SH-SY5Y (cell line): ENCODE measurements at regions not wholly inside any gene's neighbourhood (a gene's known extent, or its start where the extent isn't known, plus 50 kb on each side); places are given as distances from the start of the nearest gene placed in this dataset.

Experiments used
- GATA2 ChIP-seq: IDR thresholded peaks from 2 replicates; pipeline ENCODE4 v1.6.1; 2011; ENCODE audit warnings: mild to moderate bottlenecking, low read depth, low read length
- GATA3 ChIP-seq: IDR thresholded peaks from 2 replicates; pipeline ENCODE4 v1.6.1; 2011; ENCODE audit warnings: low read depth, mild to moderate bottlenecking, low read length, moderate library complexity

- TF ChIP-seq GATA2 (no peak), GATA3 (no peak)
Measured at GRCh38 chr18:7437870-7438269, 129.2 kb upstream of the PTPRM start.
